HG03521 (cell line): ENCODE measurements at regions not wholly inside any gene's neighbourhood (a gene's known extent, or its start where the extent isn't known, plus 50 kb on each side); places are given as distances from the start of the nearest gene placed in this dataset.

Source experiments
- ATAC-seq: cut with Tn5 transposase; IDR thresholded peaks from one replicate; pipeline ENCODE4 v1.9.1; 2021; ENCODE audit warnings: mild to moderate bottlenecking, moderate library complexity; ENCODE audit not compliant: unreplicated experiment

DNA sequence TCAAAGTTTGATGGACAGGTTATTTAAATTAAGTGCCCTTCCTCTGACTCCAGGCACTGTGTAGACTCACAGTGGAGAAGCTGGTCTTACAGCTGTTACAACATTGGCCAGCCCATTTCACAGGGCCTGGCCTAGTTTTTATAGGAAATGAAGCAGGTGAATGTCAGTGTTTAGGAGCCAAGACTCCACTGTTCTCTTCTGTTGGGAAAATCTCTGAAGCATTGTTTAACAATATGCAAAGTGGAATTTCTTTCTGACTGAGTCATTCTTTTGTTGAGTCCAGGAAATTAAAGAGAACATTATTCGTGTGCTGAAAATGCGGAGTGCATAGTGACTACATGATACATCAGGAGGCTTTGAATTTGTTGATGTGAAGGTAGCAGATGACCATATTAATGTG, 64.7 kb downstream of the ARRDC4 start:
- ATAC-seq = no peak

DNA sequence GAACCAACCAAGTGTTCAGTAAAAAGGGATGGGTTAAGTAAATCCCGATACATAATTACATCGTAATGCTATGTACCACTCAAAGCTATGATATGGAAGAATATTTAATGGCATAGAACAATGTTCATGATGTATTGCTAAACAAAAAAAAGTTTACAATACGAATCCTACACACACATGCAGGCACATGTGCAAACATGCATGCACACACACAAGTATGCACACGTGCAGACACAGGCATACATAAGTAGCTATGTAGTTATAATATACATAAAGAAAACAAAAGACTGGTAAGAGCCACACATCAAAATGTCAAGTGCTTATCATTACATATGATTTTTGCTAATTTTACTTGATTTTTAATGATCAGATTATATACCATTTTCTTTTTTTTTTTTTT, 74.2 kb downstream of the ARRDC4 start:
- no peak for ATAC-seq

DNA sequence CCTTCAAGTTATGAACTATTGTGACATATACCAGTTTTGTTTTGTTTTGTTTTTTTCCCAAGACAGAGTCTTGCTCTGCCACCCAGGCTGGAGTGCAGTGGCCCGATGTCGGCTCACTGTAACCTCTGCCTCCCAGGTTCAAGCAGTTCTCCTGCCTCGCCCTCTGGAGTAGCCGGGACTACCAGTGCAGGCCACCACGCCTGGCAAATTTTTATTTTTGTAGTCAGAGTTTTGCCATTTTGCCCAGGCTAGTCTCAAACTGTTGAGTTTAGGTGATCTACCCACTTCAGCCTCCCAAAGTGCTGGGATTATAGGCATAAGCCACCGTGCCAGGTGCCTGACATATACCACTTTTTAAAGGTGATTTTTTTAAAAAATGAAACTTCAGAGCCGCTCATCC, 74.6 kb downstream of the ARRDC4 start:
- ATAC-seq = no peak

DNA sequence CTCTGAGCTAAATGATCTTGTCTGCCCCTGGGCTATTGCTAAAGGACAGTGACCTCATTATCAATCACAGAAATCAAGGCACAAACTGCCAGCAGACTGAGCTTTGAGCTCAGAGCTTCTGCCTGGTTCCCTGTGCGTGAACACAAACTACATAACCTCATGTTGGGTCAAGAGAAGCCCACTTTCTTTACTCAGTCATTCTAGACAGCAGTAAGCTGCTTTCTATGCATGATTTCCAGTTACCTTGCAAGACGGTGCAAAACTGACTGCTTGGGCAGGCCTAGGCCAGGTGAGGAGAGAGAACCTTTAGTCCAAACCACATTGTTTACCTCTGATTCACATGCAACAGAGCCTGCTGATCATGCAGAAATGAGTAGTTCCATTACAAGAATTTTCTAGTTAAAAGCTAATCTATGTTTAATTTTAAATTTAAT, 75.1 kb downstream of the ARRDC4 start:
- ATAC-seq = no peak

DNA sequence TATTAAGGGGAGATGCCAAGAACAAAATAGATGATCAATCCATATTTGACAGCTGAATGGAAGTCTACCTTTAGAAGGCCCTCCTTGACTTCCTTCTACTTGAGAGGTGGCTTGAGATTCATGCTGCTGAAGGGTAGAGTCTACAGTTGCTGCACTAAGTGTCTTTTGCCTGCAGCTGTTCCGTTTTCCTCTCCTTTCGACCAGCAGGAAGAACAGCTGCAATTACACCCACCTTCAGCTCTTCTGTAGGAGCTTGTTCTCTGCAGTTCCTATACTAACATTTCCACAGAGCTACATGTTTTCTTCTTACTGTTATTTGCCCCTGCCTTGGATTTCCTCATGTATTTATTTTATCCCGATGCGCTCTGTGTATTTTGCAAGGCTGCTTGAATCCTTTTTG, 79.1 kb downstream of the ARRDC4 start:
- ATAC-seq = no peak

DNA sequence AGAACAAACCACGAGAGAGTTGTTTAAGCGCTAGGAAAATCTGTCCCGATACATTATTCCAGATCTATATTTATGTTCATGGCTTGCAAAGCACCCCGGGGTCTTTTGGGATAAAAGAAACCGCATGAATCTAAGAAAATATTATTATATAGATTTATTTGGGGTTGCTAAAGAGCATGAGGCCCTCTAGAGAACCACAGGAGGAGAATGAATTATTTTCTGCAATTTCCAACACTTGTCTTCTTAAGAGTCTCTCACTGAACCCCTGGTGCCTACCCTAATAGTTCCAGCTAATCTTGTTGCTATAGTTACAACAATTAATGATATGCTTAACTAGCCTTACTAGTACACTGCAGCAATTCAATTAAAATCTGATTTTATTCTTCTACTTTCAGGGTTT, 79.6 kb downstream of the ARRDC4 start:
- ATAC-seq = no peak

DNA sequence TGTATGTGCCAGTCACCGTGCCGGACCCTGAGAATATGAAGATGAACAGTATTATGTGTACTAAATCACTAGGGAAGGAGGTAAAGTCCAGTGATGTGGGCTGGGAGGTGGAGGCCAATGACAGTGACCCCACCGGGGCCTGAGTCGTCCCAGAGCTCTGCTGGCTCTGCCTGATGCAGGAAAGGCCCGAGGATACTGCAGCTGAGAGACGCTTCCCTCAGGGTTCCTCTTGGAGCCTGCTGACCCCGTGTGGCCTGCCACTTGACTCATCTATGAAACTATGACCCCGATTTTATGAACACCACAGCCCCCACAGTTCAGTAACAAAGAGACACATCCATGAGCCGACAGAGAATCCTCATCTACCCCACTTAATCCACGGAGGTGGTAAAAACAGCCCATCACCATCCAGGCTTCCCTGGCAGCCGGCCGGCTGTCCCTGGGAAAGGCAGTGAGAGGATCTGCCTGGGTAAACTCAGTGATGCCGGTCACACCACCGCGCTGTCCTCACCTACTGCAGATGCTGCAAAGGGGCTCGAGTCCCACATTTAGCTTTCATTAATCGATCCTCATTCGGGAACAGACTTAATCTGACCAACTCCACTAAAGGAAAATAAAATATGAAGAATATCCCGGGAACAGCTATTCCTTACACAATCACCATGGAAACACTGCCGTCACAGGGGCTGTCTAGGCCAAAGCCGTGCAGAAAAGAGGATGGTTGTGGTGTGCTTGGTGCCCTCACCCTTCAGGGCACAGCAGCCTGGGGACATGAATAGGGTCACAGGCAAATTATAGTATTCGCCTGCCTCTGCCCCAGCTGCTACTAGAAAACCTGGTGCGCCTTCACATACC, 82.9 kb downstream of the ARRDC4 start:
- no peak for ATAC-seq

DNA sequence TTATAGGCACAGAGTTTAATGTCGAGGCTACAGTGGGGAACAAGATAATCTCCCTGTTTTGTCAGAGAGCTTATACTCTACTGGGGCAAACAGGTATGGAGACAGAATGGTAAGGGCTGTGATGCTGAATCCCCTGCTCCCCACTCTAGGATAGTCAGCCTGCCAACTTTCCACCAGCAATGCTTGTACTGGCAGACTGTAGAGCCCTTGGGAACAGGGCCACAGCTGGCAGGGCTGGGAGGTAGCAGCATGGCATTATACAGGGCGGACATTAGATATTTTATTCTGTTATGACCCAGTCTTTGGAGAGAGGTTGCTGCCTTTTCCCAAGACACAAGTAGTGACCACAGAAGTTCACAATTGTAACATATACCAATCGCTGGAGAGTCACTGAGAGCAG, 91.2 kb downstream of the ARRDC4 start:
- ATAC-seq = no peak

DNA sequence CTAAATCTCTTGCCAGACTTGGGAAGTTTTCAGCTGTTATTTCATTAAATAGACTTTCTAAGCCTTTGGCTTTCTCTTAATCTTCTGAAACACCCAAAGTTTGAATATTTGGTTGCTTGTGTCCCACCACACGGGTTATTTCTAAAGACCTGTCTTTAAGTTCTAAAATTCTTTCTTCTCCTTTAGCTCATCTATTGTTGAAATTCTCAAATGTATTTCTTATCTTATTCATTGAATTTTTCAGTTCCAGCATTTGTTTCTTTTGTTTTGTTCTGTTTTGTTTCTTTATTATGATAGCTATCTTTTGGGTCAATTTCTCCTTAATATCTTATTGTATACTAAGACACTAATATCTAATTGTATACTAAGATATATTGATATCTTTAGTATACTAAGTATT, 97.0 kb downstream of the ARRDC4 start:
- ATAC-seq = no peak

DNA sequence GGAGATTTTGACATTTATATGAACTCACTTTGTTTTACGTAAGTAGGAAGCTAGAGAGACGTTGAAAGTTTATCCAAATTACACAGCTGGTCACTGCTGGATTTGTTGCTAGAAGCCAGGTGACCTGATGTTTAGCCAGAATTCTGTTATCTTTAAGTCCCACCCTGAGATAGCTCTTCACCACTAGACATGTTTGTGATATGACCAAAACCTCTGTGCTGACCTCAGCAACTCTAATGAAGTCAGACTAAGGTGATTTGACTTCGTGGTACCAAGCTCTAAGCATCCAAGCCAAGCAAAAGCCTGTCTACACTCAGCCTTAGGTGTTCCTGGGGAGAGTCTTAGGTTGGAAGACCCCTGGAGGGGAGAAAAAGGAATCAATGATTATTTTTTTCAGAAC, 102.4 kb downstream of the ARRDC4 start:
- no peak for ATAC-seq

DNA sequence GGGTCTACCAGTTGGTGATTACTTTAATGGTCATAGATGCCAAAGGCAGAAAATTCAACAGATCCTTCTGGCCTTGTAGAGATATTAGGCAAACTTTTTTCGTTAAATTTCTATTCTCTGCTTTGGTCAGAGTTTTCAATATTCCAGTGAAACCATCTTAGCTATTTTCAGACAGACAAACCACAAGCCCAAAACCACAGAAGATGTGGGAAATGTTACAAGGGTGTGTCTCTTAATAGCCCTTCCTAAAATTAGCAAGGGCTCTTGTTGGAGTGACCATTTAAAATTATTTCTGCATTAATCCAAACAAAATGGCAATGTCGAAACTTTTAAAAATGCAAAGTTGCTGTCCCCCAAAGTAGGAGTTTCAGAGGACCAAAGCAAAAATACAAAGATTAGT, 102.8 kb downstream of the ARRDC4 start:
- no peak for ATAC-seq

DNA sequence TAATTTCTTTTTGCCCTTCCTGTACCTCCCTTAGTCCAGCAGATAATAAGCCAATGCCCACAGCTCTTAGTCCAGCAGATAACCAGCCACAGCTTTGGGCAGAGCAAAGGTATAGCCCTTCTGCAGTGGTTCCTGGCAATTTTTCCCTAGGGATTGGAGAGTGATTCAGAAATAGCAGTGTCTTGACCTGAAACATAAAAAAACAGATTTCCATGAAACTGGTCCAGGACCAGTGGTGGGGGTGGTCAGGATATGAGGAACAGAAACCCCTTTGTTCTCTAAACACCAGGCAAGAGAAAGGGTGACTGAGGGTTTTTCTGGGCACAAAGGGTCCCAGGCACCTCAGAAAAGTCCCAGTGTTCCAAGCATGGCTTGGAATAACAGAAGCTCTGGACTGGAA, 103.4 kb downstream of the ARRDC4 start:
- ATAC-seq = no peak

DNA sequence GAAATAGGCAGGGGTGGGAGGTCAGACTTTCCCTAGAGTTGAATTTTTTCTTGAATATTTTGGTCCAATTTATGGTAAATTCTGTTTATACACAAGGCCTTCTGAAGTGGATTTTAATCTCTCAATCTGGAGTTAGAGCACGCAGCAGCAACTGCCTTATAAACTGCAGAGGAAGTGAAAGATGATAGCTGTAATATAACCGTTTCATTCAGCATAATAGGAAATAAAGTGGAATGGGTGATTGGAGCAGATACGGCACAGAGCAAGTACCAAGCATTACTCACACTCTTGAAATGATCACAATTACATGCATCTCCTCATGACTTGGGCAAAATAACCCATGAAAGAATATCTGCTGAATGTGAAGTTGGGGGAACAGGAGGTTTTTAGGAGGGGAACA, 106.8 kb downstream of the ARRDC4 start:
- ATAC-seq = no peak

DNA sequence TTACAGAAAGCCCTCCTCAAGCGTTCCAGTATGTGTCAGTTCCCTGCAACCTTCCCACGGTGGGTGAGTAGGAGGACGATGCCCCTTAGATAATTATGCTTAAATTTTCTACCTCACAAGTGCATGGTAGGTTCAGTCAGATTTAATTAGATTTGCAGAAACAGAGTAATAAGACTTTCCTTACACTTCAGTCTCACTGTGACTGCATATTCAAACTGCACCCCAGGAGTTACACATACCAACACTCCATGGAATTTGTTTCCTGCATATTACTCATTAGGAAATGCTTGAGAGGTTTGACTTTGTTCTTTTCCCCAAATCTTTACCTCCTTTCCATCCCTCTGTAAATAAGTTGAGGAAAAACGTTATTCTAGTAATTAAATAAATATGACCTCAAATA, 108.8 kb downstream of the ARRDC4 start:
- ATAC-seq = no peak

DNA sequence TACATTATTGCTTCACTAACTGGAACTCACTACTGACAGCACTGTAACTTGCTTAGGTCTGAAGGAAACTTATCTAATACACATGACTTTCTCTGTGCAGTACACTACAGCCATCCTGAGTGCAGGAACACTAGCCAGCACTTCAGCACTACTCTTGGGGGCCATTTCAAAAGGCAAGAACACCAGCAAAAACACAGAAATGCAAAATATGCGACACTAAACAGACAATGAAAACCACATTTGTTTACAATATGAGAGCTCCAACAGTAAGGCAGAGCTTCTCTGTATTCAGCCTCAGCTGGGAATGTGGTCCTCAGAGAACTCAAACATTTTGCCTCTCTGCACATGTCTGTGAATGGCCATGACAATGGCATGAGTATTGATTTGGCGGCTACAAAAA, 109.6 kb downstream of the ARRDC4 start:
- no peak for ATAC-seq

DNA sequence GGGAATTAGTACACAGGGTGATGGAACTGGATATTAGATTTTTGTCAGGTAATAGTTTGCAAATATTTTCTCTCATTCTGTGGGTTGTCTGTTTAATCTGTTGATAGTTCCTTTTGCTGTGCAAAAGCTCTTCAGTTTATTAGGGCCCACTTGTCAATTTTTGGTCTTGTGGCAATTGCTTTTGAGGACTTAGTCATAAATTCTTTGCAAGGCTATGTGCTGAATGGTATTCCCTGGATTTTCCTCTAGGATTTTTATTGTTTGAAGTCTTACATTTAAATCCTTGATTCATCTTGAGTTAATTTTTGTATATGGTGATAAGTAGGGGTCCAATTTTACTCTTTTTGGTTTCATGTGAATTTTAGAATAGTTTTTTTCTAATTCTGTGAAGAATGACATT, 111.3 kb downstream of the ARRDC4 start:
- no peak for ATAC-seq

DNA sequence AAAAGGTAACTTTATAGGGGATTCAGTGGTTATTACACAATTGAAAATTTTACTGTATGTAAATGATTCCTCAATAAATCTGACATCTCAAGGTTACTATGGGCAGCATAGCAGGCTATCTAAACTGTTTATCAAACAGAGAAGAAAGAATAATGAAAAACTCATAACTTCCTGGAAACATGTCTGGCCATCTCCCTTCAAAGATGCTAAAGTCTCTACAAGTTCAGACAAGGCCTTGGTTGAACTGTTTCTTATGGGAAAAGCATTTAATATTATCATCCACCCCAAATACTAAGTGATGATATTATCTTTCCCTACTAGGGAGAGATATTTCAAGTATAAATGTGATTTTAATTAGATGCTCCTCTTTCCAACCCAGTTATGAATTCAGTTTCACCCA, 114.9 kb downstream of the ARRDC4 start:
- no peak for ATAC-seq

DNA sequence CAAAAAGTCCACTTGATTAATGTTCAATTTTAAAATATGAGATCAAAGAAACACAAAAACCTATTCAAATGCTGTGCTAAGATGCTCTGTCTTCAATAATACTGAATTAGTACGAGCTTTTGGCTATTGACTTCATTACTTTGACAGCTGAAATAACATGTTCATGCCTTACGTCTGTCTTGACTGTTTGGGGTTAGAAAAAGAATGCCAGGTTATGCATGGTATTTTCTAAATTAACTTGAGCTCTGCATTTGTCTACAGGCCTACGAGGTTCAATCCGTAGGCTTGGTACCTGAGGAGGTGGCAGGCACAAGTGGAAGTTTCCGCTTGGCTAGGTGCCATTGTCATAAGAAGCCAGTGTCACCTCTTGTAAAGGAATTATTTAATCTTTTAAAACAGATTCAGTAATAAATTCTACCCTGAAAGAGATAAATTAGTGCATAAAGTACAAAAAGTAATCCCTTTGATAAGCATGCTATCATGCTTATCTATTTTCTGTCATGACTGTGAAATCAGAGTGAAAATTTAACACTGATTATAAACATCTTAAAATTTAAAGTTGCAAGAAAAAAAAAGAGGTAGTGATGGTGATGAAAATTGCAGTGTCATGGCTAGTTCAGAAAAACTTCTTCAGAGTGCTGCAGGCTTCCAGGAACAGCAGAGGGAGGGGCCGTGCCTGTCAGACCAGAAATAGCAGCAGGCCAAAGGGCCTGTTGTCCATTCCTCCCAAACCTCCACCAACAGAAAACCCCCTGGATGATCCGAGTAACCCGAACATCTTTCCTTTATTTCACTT, 115.7 kb downstream of the ARRDC4 start:
- ATAC-seq = no peak

DNA sequence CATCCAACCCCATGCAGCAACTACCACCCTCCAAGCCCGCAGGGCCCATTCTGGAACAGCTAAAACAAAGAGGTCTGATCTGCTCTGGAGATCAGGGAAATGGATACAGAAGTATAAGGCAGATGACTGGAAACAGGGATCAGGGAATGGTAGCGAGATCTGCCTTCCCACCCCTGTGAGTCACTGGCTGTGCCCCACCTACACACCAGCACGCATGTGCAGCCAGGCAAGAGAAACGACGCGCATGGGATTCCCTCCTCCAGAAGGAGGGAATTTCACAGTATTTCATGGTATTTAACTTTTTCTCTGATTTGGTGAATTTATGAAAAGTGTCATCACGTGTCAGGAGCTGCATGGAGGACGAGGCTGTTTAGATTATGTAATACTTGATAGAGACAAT, 116.7 kb downstream of the ARRDC4 start:
- no peak for ATAC-seq

DNA sequence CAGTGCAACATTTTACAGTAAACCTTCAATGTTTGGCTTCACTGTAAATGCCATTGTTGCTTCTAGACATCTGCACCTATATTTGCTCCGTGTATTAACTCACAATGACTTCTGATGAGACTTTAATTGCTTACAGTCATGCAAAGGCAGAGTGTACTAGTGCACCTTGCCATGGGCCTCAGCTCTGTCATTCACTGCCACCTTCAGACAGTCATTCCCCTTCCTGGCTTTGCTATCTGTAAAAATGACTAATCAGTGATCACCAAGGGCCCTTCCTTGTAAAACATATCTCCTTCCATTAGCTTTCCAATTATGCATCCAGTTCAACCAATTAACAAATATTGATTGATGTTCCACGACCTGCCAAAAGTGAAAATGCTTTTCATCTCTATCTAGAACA, 120.3 kb downstream of the ARRDC4 start:
- ATAC-seq = no peak

DNA sequence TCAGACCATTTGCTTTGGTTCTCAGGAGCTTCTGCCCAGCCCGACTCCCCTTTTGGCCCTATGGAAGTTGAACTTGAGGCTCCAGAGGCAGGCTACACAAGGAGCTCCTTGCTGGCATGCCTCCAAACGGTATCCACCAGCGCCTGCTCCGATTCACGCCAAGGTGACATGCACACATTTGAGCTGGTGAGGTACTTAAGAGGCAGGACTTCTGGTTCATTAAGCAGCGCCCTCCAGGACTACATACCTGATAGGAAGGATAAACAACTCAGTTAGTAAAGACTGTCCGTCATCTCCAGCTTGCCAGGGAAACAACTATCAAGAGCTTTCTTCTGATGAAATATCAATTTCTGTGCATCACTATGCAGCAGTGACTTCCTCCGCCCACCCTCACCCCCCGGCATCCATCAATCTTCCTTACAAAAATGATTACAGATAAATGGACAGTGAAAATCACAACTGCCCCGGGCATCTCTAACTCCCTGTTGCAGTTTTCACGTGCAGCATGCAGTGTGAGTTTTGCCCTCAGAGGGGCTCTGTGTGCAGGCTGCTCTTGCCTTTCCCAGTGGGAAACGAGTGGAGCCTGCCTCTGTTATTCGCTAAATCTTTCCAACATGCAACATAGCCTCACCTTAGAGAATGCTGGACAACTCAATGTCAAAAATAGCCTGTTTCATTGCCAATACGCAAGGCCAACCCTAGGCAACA, 122.9 kb downstream of the ARRDC4 start:
- ATAC-seq = no peak
